NCI-H1694 treated with DMSO at 0.1 percent for 48 hours (cell line): ENCODE measurements at regions not wholly inside any gene's neighbourhood (a gene's known extent, or its start where the extent isn't known, plus 50 kb on each side); places are given as distances from the start of the nearest gene placed in this dataset.

Experiments used
- DNase-seq: peaks from one replicate; lab custom pipeline; 2025; lab: John Stamatoyannopoulos, UW

DNA sequence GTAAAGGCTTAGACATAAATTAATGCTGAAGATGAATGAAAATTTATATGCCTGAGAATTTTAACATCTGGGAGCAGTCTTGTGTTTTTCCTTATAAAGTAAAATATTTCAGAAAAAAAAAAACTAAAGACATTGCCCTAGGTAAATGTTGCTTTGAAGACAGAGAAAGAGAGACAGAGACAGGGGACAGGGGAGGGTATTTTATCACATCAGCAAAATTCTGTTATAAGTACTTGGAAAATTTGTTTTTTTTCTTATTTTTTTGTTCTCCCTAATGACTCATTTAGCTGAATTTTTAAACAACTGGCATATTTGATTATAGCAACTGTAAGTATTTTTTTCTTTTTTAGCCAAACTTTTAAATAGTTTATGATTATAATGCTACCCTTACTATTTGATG is 1540.6 kb upstream of the GBE1 start:
- DNase-seq = no peak

DNA sequence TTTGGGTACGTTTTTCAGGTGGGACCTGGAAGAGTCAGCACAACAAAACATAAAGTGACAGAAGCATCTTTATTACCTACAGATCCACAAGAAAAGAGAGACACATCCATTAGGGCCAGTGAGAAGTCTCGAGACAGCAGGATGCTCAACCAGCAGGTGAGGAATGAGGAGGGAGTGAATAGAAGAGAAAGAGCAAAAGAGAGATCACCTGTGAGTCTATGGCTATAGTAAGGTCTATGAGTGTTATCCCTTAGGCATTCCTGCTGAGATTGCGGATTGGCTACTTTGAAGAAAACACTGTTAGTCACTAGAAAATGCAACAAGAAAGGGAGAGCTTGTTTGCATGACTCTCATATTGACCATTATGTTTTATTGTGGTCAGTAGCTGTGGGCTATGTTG is 1556.2 kb upstream of the GBE1 start:
- DNase-seq = no peak

DNA sequence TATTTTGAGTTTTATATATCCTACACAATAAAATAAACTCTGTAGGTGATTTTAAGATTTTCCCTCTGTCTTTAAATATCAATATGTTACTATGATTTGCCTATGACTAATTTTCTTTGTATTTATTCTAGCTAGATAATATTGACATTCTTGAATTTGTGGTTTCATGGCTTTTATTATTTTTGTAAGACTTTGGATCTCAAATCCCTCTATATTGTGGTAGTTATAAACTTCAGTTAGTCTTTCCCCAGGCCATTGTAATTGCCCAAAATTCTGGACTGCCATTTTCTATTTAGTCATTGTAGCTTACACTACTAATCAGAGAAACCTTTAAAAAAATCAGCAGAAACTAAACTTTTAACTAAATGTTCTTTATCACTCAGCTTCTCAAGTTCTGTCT is 1559.3 kb upstream of the GBE1 start:
- DNase-seq = no peak

DNA sequence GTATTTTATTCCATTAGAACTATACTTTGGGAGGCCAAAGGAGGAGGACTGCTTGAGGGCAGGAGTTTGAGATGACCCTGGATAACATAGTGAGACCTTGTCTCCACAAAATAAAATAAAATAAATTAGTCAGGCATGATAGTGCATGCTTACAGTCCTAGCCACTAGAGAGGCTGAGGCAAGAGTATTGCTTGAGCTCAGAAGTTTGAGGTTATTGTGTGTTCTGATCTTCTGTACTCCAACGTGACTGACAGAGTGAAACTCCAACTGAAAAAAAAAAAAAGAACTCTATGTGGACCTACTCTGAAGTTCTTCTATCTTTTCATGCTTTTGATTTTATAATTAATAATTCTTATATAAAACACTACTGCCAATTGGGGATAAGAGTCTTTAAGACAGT is 1560.0 kb upstream of the GBE1 start:
- no peak for DNase-seq

DNA sequence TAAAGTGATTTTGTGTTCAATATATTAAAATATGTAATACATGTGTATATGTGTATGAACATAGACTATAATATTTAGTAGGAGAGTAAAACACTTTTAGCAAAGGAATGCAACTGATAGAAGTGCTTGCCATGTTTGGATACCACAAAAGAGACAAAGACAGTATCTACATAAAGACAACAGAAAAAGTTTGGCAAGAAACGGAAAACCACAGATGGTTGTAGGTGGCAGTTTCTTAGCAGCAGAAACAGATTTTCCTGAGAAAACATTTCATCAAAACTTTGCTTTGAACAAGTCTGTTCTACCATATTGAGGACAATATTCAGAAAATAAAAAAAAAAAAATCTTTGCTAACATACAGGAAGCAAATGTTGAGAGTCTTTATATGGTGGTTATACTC is 1560.4 kb upstream of the GBE1 start:
- no peak for DNase-seq

DNA sequence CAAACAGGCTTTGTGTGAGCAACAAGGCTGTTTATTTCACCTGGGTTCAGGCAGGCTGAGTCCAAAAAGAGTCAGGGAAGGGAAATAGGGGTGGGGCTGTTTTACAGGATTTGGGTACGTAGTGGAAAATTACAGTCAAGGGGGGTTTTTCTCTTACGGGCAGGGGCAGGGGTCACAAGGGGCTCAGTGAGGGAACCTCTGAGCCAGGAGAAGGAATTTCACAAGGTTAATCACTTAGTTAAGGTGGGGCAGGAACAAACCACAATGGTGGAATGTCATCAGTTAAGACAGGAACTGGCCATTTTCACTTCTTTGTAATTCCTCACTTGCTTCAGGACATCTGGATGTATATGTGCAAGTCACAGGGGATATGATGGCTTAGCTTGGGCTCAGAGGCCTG is 1592.8 kb upstream of the GBE1 start:
- DNase-seq = no peak

DNA sequence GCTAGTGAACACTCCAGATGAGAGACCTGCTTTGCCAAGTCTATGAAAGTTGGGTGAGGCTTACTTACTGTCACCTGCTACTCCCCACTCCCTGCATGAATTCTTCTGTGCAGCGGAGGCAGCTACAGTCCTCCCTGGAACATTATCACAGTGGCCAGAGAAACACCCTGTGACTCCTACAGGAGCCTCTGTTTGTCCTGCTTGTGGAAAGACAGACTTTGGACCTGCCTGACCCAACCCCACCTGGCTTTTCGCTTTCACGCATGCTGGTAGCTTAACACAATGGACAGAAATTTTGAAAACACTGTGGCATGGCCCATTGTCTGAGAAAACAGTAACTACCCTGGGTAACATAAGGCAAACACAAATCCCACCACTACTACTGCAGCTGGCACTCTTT is 1565.5 kb upstream of the CADM2 start:
- no peak for DNase-seq

DNA sequence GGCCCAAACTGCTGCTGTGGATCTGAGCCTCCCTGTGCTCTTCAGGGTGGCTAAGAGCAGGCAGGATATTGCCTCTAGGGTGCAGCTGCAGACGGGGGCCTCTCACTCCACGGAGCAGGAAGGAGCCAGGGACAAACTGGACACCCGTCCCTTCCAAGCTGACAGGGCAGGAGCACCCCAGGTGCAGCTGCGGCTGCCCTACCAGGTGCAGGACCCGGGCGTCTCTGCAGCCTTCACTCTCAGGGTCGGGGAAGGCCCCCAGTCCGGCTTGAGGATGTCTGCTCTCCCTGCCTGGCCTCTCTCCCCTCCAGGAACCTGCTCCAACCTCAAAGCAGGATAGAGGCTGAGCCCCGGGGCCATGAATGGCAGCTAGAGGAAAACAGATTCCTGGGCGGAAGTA is 1554.9 kb upstream of the CADM2 start:
- DNase-seq = no peak

DNA sequence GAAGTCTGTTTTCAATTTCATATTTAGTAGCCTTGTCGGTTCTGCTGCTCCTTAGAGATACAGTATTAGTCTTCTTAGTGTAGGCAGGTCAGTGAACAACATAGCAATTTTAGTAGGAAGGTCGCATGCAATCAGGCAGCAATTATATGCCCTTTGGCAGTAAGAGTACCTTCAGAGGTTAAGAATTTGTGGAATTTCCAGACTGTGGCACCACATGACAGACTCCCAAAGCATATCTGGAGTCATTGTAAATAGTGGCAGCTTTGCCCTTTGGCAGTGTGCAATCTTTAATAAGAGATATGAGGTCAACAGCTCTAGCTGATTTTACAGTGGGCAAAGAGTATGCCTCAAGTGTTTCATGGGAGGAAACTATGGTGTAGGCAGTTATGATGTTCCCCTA is 1532.5 kb upstream of the CADM2 start:
- no peak for DNase-seq

DNA sequence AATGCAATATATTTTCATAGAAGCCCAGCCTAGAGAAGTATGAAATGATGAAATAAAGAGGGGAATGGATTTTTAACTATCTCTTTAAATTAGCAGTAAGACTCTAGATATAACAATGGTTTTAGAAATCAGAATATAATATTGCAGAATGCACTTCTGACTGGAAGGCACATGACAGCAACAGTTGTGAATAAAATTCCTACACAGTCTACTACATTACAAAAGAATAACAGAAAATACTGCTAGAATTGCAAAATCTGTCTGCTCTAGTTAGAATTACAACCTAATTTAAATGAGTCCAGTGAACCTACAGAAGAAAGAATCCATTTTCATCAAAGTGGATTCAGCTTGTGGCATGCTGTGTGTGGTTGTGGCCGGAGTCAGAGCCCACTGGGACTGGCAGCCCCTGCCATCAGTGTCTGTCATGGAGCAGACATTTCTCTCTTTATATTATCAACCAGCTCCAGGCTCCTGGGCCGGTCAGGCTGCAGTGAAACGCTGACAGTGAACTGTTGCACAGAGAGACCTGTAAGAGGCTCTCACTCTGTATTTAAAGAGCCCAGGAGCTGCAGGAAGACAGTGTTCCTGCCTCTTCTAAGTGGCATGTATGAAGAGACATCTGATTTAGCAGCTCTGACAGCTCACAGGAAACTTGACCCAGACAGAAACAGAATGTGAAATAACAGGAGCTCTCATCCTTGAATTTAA is 1523.8 kb upstream of the CADM2 start:
- DNase-seq = no peak

DNA sequence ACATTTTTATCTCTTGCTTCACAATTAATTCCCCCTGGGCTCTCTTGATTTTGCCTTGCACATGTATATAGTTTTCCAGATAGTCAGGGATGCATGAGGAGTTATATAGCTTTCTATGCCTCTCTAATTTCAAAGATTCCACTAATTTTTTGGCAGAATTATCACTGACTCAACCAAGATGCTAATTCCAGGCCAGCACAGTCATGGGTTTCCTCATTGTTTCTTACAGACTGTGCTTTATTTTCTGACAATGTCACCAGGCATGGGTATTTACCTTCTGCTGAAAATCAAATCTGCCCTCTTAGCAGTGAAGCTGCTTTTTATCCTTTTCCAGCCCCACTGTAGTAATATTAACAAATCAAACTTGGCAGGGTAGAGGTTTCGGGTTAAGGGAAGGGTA is 1520.6 kb upstream of the CADM2 start:
- DNase-seq = no peak

DNA sequence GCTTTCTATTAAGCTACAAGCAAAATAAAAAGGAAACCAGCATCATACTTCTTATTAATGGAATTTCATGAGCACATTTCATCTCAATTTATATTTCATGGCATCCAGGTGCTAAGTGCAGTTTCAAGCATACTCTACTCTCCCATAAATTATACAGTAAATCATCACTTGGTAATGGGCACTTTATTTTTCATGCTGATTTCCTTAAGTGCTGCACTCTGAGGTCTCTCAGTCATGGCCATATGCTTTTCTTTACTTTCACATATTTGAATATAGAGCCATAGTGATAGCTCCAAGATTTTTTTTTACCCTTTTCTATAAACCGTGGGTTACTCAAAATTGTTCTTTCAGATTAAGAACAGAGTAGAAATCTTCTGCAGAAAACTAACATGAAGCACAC is 1505.7 kb upstream of the CADM2 start:
- no peak for DNase-seq

DNA sequence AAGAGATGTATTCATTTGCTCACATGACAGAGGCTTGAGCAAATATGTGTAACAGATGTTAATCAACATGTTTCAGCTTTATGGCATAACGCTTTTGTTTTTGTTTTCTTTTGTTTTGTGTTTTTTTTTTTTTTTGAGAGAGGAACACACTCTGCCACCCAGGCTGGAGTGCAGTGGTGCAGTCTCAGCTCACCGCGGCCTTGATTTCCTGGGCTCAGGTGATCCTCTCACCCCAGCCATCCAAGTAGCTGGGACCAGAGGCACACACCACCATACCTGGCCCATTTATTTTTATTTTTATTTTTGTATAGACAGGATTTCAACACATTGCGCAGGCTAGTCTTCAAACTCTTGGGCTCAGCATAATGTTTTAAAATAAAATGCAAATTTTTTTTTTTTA is 1504.4 kb upstream of the CADM2 start:
- no peak for DNase-seq

DNA sequence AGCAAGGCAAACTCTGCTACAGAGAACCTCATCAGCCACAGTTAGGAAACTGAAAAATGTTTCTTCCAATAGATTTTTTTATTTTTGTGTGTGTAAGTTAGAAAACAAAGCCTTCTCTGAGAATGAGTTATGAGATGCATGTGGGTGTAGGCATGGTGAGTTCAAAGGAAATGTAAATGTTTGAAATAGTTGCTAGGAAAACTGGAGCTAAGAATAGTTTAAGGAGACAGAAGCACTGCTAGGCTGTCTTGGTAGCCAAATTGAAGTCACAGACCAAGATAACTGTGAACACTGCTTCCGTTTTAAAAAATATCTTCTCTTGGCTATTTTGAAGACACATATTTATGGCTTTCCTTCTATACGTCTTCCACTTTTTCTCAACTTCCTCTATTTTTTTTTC is 1501.2 kb upstream of the CADM2 start:
- DNase-seq = no peak

DNA sequence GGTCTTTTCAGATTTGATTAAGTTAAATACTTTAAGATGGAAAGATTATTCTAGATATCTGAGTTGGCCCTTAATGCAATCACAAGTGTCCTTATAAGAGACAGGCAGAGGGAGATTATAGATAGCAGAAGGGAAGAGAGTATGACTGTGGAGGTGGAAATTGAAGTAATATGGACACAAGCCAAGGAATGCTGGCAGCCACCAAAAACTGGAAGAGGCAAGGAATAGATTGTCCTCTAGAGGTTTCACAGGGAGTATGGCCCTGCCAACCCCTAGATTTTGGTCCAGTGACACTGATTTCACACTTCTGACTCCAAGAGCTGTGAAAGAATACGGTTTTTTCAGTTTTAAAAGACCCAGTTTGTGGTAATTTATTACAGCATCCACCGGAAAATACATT is 1498.7 kb upstream of the CADM2 start:
- no peak for DNase-seq

DNA sequence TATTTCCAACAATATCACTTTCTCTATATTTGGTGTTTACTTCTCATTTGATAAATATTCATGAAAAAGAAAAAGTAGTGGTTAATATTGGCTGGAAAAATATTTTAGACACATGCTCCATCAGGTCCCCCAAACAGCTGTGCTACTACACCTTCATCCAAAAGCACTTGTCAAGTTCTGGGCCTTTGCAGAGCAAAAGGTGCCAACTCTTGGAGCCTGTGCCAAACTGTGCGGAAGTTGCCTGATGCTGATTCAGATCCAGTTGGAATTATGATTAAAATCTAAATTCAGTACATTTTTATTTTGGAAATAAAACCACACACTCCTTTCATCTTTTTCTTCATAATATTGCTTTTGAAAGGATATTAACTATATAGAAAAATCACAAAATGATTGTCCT is 1497.4 kb upstream of the CADM2 start:
- no peak for DNase-seq

DNA sequence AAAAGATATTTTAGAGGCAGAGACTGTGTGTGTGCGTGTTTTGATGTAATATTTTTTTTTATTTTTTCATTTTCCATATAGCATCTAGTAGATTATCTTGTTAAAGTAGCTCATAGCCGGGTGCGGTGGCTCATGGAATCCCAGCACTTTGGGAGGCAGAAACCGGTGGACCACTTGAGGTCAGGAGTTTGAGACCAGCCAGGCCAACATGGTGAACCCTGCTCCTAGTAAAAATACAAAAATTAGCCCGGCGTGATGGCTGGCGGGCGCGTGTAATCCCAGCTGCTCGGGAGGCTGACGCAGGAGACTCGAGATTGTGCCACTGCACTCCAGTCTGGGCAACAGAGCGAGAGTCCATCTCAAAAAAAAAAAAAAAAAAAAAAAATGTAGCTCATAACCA is 1481.2 kb upstream of the CADM2 start:
- DNase-seq = no peak

DNA sequence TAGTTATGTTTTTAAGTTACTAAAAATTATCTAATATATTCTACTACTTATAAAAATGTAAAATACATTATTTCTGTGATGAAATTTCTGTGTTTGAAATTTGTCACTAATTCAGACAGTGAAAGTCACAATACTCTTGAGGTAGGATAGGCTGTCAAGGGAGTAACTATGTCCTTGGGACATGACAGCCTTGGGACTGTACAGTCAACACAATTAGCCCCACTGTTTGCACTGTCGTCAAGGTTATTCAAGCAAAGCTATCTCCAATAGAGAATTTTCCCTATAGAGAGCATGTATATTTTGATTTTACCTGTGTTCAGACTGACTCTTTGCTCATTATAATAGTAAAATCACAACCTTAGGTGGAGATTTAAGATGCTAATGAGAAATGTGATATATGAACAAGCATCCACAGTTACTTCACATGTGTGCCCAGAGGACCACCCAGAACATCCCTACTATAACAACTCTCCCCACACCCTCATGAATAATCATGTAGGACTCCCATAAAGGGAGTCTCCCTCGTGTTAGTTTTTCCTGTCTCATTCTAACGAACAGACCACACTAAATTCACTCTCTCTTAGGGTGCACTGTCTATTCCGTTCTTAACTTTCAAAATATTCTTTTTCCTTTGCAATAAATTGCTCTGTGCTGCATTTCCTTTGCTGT is 1476.3 kb upstream of the CADM2 start:
- DNase-seq = no peak

DNA sequence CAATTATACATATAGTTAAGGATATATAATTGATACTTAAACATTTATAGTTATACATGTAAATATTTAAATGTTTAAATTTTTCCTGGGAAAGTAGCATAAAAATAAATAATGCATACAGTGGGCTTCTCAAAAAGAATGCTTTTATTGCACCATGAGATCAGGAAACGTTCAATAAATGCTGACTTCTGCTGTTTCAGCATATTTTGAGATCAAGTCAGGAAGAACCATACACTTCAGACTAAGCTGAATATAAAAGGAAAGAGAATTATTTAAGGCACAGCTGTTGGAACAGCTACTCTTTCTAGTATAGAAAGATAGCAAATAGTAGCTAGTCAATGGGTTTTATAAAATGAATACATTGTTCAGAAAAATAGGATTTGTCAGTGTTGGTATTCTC is 1462.3 kb upstream of the CADM2 start:
- no peak for DNase-seq

DNA sequence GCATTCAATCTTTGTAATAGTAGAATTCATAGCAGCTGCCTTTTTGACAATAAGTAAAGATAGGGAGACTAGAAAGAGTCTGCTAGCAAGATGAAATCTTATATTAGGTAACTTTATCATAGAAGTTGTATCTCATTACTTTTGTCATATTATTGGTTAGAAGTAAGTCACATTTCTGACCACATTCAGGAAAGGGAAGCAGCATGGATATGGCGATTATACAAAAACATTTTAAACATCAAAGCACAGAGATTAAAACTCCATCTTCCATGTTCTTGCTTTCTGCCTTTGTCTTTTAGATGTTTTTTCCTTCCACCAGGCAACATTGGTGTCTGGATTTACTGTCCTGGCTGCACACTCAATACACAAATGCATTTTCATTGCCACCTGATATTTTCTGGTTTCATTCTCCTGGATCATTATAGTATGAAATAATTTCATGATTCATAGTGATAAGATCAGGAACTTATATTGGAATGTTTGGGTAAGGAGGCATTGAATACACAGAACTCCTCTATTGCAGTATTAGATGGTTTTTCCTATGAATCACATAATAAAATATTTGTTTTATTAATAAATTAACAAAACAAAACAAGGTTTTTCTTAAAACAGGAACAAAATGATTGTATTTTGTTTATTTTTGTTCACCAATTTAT is 1460.3 kb upstream of the CADM2 start:
- no peak for DNase-seq

DNA sequence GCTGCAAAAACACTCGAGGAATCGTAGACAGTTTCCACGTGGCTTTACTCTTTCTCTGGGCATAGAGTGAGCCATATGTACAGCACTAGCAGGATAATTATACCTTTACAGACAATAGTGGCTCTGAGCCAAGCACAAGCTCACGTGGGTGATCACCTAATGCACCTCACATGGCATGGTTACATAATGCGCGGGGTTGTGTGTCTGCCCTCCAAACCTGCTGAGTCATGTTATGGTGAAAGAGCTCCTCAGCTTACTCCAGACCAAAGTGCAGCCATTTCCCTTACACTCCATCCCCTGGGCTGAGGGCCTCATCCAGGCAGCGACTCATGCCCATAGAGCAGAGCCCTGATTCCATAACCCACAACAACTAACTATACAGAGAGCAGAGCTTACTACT is 1458.4 kb upstream of the CADM2 start:
- no peak for DNase-seq

DNA sequence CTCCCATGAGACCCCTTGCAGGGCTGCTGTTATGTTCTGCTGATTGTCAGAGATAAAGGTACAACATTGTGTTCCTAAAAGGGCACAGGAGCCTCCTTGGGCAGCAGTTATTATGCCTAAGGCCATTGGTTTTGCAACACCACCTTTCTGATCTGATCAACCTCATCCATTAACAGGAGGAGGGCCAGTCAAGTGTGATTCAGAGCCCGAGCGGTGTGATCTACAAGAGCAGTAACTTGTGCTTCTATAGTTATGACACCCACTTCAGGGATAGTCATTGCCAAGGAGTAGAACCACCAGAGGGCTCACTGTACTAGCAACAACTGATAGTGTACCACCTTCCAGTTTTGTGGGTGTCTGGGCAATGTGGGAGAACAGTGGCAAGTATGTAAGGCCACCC is 1457.9 kb upstream of the CADM2 start:
- no peak for DNase-seq

DNA sequence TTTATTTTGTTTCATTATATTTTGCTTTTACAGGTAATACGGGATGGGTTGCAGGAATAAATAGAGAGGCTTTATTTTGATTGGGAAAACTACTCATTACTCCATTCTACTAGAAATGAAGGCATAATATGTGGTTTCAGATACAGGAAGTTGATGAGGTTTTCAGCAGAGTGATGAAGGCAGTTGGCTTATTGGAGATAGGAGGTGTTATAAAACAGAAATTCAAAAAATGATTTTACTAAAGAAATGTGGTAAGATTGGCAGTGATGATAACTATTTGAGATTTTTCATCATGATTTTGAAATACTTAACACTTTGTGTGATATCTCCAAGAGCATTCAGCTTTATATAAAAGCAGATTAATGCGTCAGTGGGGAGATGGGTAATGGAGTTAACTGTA is 1445.7 kb upstream of the CADM2 start:
- no peak for DNase-seq

DNA sequence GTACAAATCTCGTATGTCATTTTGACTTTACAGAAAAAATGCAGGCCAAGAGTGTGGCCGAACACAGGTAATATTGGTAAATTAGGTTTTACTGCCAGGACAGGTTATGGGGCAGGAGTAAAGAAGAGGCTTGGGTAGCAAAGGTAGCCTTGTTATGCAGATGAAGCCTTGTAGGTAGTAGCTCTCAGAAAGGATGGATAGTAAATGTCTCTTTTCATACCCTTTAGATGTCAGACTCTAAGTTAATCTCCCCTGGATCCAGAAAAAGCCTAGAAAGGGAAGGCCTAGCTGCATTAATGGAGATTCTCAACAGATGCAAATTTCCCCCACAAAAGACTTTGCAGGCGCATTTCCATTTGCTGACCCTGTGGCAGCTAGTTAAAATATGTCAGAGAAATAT is 1445.1 kb upstream of the CADM2 start:
- no peak for DNase-seq
